Fibroblast of lung (primary cell): ENCODE measurements at regions not wholly inside any gene's neighbourhood (a gene's known extent, or its start where the extent isn't known, plus 50 kb on each side); places are given as distances from the start of the nearest gene placed in this dataset.

Experiments used
- CTCF ChIP-seq, 2 donors: IDR thresholded peaks in 1 of 2; conservative IDR thresholded peaks in 1 of 2; 1 replicate in 1 of 2; 2 replicates in 1 of 2; pipeline ENCODE4 v1.5.1; 2011 to 2012; ENCODE audit warnings: low read length in 2 of 2, control low read depth in 1 of 2, inconsistent platforms in 1 of 2, low read depth in 1 of 2, mild to moderate bottlenecking in 1 of 2
- EZH2 ChIP-seq: IDR thresholded peaks from 2 replicates; pipeline ENCODE4 v1.5.1; 2012; ENCODE audit warnings: low read length, control low read depth, mild to moderate bottlenecking; ENCODE audit errors: missing control alignments

- TF ChIP-seq CTCF (conservative IDR thresholded peaks at IDR 0.05 in 1 of 2, IDR thresholded peaks at IDR 0.05 in 1 of 2; ENCODE audit: low read depth in 1 of 2, low read length in 2 of 2) (no peak), EZH2 (no peak)
Measured at GRCh38 chr20:16824664-16825063, 76.5 kb downstream of the OTOR start.
